ENCODE measurements at regions not wholly inside any gene's neighbourhood (a gene's known extent, or its start where the extent isn't known, plus 50 kb on each side); places are given as distances from the start of the nearest gene placed in this dataset.

DNA sequence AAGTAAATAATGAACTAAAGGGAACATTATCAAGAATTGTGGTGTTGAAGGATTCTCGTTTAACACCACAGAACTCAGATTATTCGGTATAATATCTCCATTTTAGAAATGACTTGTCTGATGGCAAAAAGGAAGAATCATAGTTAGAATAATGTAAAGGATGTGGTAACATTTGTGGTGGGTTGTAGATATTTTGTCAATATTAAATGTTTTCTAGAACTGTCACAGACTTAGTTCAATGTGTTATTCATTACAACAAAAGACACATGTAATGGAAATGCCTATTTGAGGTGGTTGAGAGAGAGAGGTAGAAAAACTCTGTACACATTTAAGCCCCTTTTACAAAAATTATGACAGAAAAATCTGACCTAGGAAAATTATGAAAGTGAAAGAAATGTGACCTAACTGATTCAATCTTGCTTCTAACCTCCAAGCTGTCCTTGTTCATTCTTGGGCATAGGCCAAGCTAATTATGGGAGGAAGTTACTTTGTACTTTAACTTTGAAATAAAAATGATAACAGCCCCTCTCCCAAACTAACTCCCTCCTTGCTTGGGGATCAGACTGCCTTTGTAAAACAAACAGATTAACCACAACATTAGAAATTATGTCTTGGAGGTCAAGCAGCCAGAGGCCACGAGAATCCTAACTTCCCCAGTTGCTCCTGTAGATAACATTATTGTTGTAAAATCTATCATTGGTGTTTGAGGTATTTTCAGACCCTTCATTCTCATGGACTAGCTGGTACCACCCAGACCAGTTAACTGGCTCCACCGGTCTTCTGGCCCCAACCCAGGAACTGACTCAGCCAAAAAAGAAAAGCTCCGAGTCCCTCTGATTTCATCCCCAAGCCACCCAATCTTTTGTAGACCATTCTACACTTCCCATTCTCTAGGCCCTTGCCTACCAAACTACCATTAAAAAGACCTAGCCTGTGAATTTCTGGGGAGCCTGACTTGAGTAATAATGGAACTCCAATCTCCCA lies 1287.8 kb upstream of the CDH8 start:
- no peak for TF ChIP-seq POLR2A (IDR thresholded peaks at IDR 0.05)
- TF ChIP-seq, protein P1, sequence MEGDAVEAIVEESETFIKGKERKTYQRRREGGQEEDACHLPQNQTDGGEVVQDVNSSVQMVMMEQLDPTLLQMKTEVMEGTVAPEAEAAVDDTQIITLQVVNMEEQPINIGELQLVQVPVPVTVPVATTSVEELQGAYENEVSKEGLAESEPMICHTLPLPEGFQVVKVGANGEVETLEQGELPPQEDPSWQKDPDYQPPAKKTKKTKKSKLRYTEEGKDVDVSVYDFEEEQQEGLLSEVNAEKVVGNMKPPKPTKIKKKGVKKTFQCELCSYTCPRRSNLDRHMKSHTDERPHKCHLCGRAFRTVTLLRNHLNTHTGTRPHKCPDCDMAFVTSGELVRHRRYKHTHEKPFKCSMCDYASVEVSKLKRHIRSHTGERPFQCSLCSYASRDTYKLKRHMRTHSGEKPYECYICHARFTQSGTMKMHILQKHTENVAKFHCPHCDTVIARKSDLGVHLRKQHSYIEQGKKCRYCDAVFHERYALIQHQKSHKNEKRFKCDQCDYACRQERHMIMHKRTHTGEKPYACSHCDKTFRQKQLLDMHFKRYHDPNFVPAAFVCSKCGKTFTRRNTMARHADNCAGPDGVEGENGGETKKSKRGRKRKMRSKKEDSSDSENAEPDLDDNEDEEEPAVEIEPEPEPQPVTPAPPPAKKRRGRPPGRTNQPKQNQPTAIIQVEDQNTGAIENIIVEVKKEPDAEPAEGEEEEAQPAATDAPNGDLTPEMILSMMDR (IDR thresholded peaks at IDR 0.05), result no peak

Measured in vagina (tissue), 2 donors.